ENCODE measurements at regions not wholly inside any gene's neighbourhood (a gene's known extent, or its start where the extent isn't known, plus 50 kb on each side); places are given as distances from the start of the nearest gene placed in this dataset.

DNA sequence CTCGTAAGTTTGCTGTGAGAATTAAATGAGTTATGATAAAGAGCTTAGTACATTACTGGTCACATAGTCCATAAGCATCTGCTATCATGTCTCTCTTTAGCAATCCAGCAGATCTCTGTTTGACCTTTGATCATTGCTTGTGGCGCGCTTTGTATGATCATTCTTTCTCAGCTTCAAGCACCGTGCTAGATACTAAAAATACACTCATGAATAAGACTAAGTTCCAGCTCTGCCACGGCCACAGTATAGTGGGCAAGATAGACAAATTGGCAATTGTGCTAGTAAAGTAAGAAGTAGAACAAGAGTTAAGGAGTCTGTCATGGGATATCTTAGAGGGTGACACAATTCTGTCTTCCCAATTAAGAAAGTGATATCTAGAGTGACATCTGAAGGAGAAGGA lies 75.2 kb upstream of the ADGRF1 start:
- peak; percentile 54 for DNase-seq (ENCODE audit: low spot score)

DNA sequence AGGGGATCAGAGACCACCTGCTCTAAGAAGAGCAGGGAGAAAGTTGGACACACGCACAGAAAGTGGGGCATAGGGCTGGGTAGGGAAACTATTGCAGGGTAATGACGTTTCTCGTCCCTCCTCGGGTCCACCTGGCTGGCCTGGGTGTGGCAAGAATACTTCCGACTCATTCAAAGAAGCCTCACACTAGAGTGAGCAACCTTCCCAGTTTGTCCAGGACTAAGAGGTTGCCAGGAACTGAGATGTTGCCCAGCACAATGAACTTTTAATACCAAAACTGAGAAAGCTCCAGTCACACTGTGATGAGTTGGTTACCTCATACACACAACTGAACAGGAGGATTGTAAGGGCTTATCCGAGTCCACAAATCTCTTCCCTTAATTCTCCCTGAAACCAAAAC lies 74.5 kb upstream of the ADGRF1 start:
- DNase-seq (ENCODE audit: low spot score): peak; percentile 84

DNA sequence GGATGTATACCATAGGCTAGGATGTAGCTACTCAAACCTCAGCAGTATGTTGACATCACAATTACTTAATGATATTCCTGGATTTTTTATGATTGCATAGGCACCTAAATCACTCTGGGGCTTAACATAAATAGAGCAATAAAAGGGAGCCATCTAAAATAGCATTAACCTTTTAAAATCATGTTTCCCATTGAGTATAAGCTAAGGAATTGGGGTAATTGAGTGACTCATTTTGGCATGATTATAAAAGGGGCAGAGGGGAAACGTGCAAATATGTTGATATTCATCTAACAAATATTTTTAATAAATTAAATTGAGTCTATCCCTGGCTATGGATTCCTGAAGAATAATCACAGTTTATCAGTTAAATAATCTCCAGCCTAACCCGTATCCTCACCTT lies 74.0 kb upstream of the ADGRF1 start:
- no peak for DNase-seq (ENCODE audit: low spot score)

DNA sequence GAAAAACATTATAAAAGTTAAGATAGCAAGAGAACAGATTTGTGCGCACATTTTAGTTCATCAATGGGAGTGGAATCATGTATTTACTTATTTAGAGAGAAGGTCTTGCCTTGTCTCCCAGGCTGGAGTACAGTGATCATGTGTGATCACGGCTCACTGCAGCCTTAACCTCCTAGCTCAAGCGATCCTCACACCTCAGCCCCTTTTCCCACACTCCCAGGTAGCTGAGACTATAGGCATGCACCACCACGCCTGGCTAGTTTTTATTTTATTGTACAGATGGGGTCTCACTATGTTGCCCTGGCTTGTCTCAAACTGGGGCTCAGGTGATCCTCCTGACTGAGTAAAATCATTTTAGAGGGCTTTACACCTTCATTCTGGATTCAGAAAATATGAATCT lies 72.3 kb upstream of the ADGRF1 start:
- no peak for DNase-seq (ENCODE audit: low spot score)

DNA sequence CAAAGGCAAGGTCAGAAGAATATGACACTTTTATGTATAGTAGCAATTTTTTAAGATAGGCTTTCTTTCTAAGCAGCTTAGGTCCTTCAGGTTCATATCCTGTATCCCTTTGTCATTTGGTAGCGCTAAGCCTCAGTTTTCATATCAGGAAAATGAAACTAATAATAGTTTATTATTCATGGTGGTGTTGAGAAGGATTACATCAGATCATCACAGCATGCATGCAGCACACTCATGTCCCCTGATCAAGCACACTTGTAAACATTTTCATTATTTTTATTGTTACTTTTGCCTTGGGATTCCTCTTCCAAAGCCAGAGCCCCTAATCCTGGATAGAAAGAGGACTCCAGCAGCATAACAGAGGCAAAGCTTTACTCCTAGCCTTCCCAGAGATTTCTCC lies 70.2 kb upstream of the ADGRF1 start:
- peak; percentile 48 for DNase-seq (ENCODE audit: low spot score)

DNA sequence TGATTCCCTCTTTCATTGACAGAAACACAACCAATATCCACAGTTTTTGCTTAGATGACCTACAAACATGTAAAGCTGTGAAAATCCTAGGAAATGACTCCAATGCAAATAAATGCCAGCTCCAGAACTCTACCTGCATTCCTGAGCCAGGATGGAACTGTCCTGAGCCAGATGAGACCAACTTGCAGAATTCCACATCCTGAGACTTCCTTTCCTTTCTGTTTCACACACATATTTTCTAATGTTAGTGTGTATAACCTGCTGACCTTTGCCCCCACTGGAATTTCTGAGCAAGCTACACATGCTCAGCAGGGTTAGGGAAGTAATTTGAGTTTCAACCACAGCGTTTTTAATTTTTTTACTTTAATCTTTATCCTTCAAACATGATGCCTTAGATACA lies 69.6 kb upstream of the ADGRF1 start:
- DNase-seq (ENCODE audit: low spot score): peak; percentile 77

DNA sequence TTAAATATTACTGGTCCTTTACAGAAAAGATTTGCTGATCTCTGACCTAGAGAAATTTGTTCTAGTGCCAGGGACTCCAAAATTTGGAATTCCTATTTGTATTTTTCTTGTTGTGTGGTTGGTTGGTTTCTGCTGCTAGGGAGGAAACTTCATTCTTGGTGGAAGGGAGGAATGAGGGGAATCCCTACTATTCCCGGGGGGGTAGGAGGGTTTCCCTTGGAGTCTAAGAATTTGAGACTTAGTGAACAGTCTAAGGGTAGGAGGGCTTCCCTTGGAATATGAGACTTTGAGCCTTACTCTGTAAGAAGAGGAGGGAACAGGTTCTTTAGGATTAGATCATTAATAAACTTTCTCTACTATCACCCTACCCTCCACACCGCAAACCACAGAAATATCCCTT lies 67.1 kb upstream of the ADGRF1 start:
- DNase-seq (ENCODE audit: low spot score): no peak

DNA sequence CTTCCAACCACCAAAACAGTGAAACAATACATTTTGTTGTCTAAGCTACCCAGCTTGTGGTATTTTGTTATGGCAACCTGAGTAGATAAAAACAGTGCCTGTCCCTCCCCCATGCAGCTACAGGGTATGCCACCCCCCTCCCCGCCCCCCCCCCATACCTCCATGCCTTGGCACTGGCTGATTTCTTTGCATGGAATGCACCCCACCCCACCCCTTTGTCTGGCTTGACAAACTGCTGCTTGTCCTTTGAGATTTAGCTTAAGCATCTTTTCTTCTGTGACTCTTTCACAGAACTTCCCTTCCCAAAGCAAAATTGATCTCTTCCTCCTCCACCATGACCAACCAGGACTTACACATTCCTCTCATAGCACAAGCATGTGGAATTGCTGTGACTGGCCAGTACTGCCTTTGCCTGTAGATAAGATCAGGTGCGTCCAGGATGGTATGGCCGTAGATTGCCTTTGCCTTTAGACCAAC lies 64.6 kb upstream of the ADGRF1 start:
- no peak for DNase-seq (ENCODE audit: low spot score)

DNA sequence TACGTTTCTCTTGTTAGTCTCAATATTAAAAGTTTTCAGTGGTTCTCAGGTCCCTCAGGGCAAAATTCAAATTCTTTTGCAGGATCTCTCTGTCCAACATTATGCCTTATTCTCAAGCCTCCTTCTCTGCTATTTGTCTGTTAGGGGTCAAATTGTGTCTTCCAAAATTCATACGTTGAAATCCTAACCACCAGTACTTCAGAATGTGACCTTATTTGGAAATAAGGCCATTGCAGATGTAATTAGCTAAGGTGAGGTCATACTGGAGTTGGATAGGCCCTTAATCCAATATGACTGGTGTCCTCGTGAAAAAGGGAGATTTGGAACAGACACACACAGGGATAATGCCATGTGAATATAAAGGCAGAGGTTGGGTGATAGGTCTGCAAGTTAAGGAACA lies 64.1 kb upstream of the ADGRF1 start:
- DNase-seq (ENCODE audit: low spot score): no peak

DNA sequence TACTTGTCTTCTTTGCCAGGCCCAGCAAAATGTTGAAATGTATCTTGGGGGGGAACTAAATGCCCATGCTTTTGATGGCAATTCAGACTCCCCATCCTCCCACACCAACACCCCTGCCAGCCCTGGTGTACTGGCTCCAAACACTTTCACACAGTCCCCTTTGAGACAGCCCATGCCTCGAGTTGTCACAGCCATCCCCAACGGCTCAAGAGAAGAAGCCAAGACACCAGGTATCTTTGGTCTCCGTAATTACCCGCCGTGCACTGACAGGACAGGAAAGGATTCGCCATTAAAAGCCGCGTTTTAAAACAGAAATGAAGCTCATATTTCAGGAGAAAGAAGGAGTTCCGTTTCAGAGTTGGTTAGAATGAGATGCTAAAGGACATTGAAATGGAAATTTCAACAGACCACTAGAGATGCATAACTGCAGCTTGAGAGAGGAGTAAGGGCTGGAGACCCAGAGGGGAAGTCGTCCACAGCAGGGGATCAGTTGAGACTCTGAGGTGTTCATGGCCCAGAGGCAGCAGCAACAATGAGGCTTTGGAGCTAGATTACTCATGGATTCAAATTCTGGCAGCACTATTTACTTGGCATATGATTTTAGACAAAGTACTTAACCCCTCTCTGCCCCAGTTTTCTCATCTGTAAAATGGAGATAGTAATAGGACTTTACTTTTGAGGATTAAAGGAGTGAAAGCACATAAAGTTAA lies 63.5 kb upstream of the ADGRF1 start:
- DNase-seq (ENCODE audit: low spot score): no peak

DNA sequence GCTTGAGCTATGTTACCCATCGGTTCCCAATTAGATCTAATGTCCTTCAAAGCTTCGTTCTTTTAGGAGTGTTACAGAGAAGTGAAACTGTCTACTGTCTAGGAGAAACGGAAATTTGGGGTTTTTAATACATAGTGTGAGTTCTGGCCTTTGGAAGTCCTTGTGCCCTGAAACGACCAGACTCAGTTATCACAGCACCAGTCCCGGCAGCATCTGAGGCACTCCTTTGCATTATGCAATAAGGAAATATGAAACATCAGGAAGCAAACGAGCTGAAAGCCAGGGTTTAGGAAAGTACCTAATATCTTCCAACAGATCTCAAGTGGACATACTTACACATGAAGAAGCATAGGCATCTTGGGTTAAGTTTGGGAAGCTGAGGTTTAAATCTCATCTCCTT lies 61.8 kb upstream of the ADGRF1 start:
- peak; percentile 55 for DNase-seq (ENCODE audit: low spot score)

DNA sequence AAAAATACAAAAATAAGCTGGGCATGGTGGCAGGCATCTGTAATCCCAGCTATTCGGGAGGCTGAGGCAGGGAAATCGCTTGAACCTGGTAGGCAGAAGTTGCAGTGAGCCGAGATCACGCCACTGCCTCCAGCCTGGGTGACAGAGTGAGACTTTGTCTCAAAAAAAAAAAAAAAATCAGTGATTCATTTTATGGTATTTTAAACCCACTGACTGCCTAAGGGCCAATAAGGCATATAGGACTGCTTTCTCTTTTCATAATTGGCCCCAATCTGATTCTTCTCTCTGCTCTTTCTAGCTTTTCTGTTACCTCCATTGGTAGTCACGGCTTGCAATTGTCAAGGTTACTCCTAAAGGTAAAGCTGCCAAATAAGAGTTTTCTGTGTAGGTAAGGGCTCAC lies 60.2 kb upstream of the ADGRF1 start:
- no peak for DNase-seq (ENCODE audit: low spot score)

DNA sequence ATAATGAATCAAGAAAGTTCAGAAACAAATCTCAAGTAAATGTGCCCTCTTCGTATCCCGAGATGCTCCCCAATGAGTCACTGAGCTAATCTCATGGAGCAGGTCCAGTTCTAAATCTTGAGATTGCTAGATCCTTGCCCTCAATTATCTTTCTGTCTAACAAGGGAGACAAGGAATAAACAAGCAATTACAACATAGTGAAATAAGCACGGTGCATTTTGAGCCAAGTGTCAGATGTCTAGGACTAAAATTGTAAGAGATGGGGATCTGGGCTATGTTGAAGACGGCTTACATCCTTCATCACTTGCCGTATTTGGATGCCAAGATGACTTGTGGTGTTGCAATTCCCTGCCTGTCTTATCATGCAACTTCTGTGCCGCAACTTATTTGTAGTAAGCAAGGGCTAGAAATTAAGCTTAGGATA lies 56.5 kb upstream of the ADGRF1 start:
- DNase-seq (ENCODE audit: low spot score): no peak

DNA sequence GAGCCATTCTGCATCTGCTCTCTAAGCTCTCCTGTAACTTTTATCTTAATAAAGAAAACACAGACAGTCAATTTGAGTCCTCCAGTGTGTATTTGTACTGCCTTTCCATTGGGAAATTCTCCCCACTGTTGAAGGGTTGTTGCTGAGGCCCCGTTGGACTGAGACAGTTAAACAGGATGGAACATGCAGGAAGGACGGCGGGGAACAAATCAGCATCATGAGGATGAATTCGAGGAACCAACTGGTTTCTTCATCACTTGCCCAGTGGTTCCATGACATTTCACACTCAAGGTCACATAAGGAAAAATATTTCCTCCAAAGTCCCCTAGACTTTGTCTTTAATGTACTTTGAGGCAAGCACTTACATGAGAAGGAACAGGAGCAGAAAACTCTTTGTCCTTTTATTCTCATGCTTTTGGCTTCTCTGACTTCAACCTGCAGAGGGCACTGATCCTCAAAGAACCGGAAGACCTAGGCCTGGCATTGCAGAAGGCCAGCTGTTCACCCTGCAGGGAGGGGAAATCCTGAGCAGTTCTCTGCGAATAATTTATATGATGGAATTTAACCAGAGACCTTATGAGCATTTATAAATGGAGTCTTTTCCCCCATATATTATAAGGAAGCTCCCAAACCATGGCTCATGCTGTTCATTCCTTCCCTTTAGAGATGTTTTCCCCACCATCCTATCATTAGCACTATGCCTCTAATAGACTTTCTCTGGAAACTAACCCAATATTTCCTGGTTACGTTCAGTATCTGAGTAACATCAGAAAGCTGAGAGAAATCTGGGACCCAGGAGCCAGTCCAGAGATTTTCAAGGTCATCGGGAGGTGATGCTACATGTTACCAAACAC lies 55.2 kb upstream of the ADGRF1 start:
- DNase-seq (ENCODE audit: low spot score): peak; percentile 77

DNA sequence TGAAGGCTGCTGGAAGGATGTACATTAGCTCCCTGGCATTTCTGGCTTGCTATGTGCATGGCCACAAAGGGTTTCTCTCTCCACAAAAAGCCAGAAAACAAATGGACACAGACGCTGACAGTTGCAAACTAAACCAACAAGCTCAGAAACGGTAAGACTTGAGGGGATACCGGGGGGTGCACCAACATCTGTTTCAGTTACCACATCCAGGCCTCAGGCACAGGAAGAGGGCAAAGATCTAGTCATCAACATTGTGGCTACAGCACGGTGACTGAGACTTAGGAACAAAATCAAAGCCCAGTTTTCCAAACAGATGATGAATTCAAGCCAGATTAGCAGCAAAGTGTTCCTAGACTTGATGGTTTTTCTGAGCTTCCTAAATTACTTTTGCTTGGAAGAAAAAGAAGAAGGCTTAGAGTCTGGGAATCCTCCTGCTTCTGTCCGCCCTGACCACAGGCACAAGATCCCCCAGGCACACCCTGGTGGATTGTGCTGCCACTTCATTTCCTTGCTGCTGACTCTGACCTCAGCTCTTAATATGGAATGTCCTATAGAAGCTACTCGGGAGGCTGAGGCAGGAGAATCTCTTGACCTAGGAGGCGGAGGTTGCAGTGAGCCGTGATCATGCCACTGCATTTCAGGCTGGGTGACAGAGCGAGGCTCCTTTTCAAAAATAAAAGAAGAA lies 54.2 kb upstream of the ADGRF1 start:
- DNase-seq (ENCODE audit: low spot score): no peak

DNA sequence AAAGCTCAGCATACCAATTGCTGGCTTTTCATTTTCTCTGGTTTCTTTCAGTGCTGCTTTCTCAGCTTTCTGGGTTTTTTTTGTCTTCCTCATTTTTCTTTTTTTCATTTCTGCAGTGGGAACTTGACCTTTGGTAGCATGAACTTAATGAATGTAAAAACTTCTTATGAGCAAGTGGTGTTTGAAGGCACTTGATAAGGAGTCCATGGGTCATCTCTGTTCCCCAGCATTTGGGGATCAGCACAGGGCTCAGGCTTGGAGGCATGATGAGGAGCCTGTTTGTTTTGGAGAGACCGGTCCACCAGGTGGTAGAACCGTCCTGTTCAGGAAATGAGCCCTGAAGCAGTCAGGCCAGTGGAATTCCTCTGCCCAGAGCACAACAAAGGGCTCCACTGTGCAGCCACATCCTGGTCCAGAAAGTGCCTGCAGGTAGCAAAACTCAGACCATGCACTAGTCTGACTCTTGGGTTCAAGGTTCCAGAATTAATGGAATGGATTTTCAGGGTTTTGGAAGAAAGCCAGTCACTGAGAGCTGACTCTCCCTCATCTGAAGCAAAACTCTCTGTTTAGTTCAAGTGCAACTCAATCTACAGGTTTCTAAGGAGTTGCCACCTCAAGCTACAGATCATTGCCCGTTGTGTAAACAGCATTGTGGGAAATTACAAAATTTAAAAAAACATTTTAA lies 52.3 kb upstream of the ADGRF1 start:
- DNase-seq (ENCODE audit: low spot score): peak; percentile 56

DNA sequence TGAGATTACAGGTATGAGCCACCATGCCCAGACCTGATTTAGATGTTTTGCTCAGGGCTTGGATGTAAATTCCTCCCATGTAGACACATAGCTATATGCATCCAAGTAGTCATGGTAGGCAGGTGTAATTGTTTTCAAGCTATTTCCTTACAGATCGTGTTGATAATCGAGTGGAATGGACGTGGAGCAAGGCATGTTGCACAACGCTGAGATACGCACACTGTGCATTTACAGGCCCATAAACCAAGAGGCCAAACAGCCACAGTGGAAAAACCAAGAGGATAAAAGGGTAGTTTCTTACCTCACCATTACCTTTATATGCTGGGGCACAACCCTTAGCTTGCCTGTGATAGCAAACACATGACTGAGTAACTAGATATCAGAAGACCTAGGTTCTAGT lies 51.0 kb upstream of the ADGRF1 start:
- DNase-seq (ENCODE audit: low spot score): no peak

DNA sequence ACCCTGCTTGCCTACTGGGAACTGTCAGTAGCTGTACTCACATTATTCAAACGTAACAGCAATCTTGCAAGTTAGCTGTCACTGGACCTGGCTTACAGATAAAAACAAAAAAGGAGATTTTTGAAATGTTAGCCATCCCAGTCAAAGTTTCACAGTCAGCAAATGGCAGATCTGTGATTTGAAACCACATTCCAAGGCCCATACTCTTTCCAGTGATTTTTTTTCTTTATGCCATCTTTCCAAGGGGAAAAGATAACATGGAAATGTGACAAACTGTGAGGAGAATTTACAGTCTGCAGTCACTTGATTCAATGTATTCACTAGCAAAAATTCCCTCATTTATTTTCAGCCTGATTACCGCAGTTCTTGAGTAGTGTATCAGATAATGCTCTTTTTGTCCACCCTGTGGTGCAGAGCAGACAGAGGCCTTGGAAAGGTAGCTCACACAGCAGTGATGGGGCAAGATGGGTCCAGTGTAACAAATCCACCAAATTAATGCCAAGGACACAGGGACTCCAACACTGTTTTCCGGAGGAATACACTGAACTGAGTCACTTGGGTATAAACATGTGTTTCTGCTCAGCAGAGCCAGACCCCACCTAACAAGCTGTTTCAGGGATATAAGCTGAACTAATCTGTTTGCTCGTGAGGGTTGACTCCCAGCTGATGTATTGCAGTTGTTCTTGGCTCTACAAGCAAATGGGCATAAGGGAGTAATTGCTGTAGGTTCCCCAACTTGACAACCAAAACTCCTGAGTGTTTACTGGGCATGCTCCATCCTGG lies 49.9 kb upstream of the ADGRF1 start:
- DNase-seq (ENCODE audit: low spot score): no peak
